Esophagus squamous epithelium (tissue), 4 donors: ENCODE measurements at regions not wholly inside any gene's neighbourhood (a gene's known extent, or its start where the extent isn't known, plus 50 kb on each side); places are given as distances from the start of the nearest gene placed in this dataset.

ENCODE experiments used
- POLR2A ChIP-seq, 4 donors: fragments of 450-650 bp; IDR thresholded peaks; one replicate each; pipeline ENCODE4 v1.6.1; 2017; ENCODE audit warnings: antibody characterized with exemption in 4 of 4, mild to moderate bottlenecking in 4 of 4, moderate library complexity in 3 of 4
- TF ChIP-seq, protein P1 (sequence below), 6 experiments: fragments of 450-650 bp in 4 of 6; fragments of 200-600 bp in 2 of 6; sonication (generic) in 2 of 6; IDR thresholded peaks; one replicate each; pipeline ENCODE4 v1.5.1; 2016 to 2019; ENCODE audit warnings: antibody characterized with exemption in 6 of 6, mild to moderate bottlenecking in 4 of 6, moderate library complexity in 4 of 6

DNA sequence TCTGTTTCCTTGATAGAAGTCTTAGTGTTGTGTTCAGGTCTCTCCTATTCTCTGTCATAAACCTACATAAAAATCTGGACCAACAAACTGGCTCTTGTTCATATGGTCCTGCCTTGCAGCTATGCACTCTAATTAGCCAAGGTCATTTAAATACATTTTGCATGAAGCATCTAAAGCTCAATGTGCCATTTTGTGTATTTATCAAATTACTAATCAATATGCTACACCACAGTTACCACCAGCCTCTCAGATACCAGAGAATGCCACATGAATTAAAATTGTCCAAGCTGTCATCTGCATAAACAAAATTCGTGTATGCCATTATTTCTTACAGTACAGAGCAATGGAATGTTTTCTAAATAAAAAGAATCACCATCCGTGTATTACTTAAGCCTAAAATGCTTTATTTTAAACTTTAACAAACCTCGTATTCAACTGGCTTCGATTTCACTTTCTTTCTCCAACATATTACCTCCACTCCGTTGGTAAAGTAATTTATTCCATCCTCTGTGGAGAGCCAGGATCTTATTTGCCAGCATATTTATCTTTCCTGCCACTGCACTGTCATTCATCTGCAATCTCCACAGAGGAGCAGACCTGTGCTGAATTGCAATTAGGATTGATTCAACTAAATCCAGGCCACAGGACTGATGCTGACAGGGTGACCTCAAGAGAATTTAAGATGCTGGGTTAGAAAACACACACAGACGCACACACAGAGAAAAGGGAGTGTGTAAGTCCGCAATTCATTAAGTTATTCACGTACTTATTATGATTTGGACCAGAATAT, 284.1 kb upstream of the FOXG1 start:
- no peak for TF ChIP-seq POLR2A (IDR thresholded peaks at IDR 0.05)
- TF ChIP-seq, protein P1, sequence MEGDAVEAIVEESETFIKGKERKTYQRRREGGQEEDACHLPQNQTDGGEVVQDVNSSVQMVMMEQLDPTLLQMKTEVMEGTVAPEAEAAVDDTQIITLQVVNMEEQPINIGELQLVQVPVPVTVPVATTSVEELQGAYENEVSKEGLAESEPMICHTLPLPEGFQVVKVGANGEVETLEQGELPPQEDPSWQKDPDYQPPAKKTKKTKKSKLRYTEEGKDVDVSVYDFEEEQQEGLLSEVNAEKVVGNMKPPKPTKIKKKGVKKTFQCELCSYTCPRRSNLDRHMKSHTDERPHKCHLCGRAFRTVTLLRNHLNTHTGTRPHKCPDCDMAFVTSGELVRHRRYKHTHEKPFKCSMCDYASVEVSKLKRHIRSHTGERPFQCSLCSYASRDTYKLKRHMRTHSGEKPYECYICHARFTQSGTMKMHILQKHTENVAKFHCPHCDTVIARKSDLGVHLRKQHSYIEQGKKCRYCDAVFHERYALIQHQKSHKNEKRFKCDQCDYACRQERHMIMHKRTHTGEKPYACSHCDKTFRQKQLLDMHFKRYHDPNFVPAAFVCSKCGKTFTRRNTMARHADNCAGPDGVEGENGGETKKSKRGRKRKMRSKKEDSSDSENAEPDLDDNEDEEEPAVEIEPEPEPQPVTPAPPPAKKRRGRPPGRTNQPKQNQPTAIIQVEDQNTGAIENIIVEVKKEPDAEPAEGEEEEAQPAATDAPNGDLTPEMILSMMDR (IDR thresholded peaks at IDR 0.05): no peak
